IPS-15b (cell line): ENCODE measurements at regions not wholly inside any gene's neighbourhood (a gene's known extent, or its start where the extent isn't known, plus 50 kb on each side); places are given as distances from the start of the nearest gene placed in this dataset.

Experiments used
- H3K27me3 ChIP-seq: one replicate; pipeline ENCODE4 v1.6.1; 2013; ENCODE audit warnings: low read length; ENCODE audit not compliant: control insufficient read depth, insufficient read depth
- H3K36me3 ChIP-seq: one replicate; pipeline ENCODE4 v1.6.1; 2013; ENCODE audit warnings: low read length; ENCODE audit not compliant: control insufficient read depth, insufficient read depth
- H3K4me1 ChIP-seq: one replicate; pipeline ENCODE4 v1.6.1; 2013; ENCODE audit warnings: mild to moderate bottlenecking, low read length; ENCODE audit not compliant: control insufficient read depth, insufficient read depth
- H3K4me3 ChIP-seq: one replicate; pipeline ENCODE4 v1.5.1; 2013; ENCODE audit warnings: low read depth, low read length
- H3K9ac ChIP-seq: one replicate; pipeline ENCODE4 v1.6.1; 2013; ENCODE audit warnings: low read depth, mild to moderate bottlenecking, low read length
- H3K9me3 ChIP-seq: one replicate; pipeline ENCODE4 v1.6.1; 2013; ENCODE audit warnings: mild to moderate bottlenecking, low read length; ENCODE audit not compliant: control insufficient read depth, insufficient read depth

DNA sequence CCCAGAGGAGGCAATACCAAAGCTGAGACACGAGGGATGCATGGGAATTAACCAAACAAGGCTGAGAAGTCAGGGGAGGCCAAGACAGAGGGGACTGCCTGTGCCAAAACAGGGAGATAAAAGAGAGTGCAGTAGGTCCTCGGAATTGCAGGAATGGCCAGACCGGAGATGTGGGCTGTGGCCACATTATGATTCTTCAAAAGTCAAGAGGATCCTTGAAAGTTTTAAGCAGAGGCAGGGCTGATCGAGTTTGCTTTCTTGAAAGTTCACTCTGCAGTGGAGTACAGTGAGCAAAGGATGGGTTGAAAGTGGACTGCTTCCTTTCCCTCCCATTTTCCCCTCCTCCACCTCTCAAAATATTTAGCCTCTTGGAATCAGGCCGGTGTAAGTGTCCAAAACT lies 73.9 kb upstream of the ADAMTS9 start:
- H3K9ac ChIP-seq: no peak overlapping the region
- no peak overlapping the region for H3K4me3 ChIP-seq

DNA sequence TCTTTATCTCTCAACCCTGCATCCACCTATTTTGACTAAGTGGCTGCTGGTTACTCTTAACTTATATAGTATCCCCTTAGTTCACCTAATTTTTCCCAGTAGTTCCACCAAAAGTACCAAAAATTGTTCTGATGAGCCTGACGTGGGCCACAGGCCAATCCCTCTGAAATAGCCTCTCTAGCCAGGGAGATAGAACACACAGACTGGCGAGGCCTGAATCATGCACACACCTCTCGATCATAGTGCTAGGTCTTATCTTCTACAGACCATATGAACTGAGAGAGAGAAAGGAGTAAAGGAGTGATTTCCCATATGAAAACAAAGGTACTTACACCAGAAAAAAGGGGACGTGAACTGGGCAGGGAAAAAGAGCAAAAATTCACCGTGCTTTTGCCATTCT lies 72.5 kb upstream of the ADAMTS9 start:
- Histone ChIP-seq H3K27me3 (no peaks in the 10 kb centered on the region), H3K9ac (no peak overlapping the region), H3K9me3 (no peaks in the 10 kb centered on the region), H3K36me3 (no peaks in the 10 kb centered on the region), H3K4me3 (no peak overlapping the region), H3K4me1 (no peaks in the 10 kb centered on the region)

More for the DNA sequence above, 73.9 kb upstream of the ADAMTS9 start:
- Histone ChIP-seq H3K4me1 (no peaks in the 10 kb centered on the region), H3K36me3 (no peaks in the 10 kb centered on the region), H3K27me3 (no peaks in the 10 kb centered on the region), H3K9me3 (no peaks in the 10 kb centered on the region)

DNA sequence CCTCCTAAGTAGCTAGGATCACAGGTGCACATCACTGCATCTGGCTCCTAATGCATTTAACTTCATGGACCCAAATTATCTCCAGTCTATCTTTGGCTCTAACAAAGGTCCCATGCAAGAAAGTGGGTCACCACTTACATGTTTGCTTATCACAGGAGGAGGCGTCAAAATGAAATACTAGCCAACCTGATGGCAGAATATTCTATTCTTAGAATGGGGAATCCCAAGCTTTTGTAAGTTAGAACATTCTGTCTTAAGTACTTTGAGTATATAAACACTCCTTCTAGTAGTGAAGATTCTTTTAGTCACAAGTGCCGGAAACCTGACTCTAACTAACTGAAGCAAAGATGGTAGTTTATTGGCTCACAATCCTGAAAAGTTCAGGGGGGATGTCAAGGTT lies 72.0 kb upstream of the ADAMTS9 start:
- Histone ChIP-seq H3K27me3 (no peaks in the 10 kb centered on the region), H3K4me1 (no peaks in the 10 kb centered on the region), H3K4me3 (no peak overlapping the region), H3K36me3 (no peaks in the 10 kb centered on the region), H3K9me3 (no peaks in the 10 kb centered on the region), H3K9ac (no peak overlapping the region)

DNA sequence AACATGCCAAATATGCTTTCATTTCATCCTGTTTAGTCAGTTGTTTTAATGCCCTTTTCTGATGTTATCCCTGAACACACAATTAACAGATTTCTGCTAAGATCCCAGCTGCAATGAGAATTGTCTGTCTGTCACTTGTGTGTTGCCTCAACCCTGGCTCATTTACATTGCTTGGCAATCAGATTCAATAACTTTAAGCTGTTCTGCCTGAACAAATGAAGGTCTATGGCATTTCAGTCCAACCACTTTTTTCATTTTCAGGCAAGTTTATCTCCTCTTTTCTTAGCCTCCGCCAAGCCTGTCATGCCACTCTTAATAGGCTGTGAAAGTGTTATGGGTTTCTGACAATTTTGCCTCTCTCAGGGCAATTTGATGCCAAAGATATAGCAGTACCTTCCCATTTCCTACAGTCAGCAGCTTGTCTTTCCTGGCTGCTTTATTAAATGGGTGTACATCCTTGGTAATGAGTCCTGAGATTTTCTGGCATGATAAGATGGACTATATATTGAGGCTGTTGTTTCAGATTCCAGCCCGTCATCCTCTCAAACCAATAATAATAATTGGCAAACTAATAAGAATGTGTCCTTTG lies 68.7 kb upstream of the ADAMTS9 start:
- no peaks in the 10 kb centered on the region for H3K36me3 ChIP-seq
- no peaks in the 10 kb centered on the region for H3K27me3 ChIP-seq
- no peaks in the 10 kb centered on the region for H3K9me3 ChIP-seq

DNA sequence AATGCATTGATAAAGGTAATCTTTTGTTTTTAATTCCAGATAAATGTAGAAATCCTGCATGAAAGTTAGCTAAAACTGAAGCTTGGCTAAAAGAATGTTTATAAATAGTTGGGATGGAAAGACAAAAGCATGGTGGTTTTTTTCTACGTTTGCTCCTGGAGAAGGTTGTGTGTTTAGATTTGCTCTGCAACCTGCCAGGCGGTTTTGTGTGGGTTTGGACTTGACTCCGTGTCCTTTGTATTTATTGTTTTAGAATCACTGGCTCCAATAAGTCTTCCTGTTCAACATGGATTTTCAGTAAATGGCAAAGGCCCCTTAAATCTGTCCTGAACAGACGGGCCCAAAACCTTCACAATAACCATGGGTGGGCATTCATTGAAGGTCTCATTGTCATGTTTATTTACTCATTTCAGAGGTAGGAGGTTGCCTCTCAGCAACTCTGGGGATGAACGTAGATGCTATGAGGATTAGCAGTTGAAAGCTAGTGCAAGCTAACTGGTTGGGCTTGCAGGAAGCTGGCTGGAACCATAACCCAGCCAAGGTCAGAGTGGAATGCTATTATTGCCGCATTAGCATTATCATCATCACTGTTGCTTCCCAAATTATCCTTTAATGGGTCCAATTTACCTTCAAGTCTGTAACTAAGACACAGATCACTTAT lies 60.6 kb upstream of the ADAMTS9 start:
- Histone ChIP-seq H3K4me1 (peaks cover 24% of the 10 kb centered on the region), H3K4me3 (peak overlapping the region; percentile 5), H3K27me3 (no peaks in the 10 kb centered on the region), H3K9ac (no peak overlapping the region), H3K36me3 (no peaks in the 10 kb centered on the region), H3K9me3 (no peaks in the 10 kb centered on the region)

More for the DNA sequence above, 68.7 kb upstream of the ADAMTS9 start:
- Histone ChIP-seq H3K4me3 (no peak overlapping the region), H3K9ac (no peak overlapping the region), H3K4me1 (no peaks in the 10 kb centered on the region)

DNA sequence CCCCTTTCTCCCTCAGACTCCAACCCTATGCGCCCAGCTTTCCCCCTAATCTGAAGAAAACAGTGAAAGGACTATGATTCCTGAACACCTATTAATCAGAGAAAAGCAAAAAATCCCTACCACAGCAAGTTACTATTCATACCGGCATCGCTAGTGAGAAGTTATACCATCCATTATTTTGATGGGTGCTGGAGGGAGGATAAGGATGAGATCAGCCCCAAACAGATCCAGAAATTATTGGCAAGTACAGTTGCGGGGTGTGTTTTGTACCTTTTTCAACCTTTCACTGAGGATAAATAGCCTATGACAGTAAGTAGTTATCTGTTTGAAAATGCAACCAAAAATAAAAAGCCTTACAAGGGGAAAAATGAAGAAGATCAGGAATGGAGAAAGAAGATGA lies 59.9 kb upstream of the ADAMTS9 start:
- Histone ChIP-seq H3K4me3 (no peak overlapping the region), H3K9me3 (no peaks in the 10 kb centered on the region), H3K4me1 (peaks cover 27% of the 10 kb centered on the region), H3K9ac (no peak overlapping the region), H3K27me3 (no peaks in the 10 kb centered on the region), H3K36me3 (no peaks in the 10 kb centered on the region)

DNA sequence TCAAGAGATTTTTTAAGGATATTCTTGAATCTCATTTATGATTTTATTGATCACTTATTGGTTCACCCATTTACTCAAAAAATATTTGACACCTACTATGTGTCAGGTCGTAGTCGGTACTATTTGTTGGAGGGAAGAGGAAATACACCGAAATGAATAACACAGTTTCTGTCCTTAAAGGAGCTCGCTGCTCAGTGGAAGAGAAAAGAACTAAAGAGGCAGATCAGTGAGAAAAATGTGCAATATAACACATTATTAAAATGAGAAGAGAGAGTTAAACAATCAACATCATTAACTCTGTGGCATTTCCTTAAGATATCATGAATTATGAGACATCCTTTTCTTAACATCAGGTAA lies 56.1 kb upstream of the ADAMTS9 start:
- H3K36me3 ChIP-seq: no peaks in the 10 kb centered on the region
- peaks cover 22% of the 10 kb centered on the region for H3K4me1 ChIP-seq
- H3K9me3 ChIP-seq: no peaks in the 10 kb centered on the region
- H3K9ac ChIP-seq: no peak overlapping the region
- H3K27me3 ChIP-seq: no peaks in the 10 kb centered on the region
- H3K4me3 ChIP-seq: no peak overlapping the region

DNA sequence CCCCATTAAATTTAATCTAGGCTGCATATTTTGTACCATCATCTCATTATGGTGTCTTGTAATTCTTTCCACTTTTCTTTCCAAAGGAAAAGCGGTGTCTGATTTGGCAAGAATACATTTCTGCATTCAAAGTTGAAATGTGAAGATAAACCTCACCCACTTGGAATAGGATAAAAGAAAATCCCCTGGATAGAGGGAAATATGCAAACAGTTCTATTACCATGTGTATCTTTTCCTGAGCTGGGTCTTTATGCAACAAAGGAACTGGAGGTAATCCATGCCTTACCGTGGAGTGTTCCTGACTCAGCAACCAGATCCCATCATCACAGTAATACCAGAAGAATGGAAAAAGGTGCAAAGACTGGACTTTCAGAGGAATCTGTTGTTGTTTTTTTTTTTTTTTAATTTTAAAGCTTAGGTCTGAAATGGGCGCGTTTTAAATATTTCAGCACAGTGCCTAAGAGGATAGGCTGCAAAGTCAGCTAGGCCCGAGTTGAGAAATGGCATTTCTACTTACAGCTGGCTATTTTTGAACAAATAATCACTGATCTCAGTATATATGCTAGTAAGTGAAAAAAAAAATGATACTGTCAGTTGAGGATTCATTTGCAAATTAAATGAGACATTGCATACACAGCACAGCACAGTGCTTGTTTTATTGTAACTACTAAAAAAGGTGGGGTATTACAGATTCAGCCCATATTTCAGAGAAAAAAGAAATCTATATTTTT lies 55.5 kb upstream of the ADAMTS9 start:
- no peaks in the 10 kb centered on the region for H3K36me3 ChIP-seq

DNA sequence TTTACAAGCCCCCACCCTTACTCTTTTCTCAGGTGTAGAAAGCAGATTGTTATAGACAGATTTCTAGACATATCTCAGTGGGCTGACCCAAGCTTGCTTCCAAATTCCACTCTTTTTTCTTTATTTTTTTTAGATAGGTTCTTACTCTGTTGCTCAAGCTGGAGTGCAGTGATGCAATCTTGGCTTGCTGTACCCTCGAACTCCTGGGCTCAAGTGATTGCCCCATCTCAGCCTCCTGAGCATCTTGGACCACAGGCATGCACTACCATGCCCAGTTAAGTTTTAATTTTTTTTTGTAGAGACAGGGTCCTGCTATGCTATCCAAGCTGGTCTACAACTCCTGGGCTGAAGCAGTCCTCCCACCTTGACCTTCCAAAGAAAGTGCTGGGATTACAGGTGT lies 53.5 kb upstream of the ADAMTS9 start:
- Histone ChIP-seq H3K9ac (no peak overlapping the region), H3K4me3 (no peak overlapping the region), H3K4me1 (peaks cover 5% of the 10 kb centered on the region), H3K36me3 (no peaks in the 10 kb centered on the region), H3K27me3 (no peaks in the 10 kb centered on the region), H3K9me3 (no peaks in the 10 kb centered on the region)

More for the DNA sequence above, 55.5 kb upstream of the ADAMTS9 start:
- H3K9ac ChIP-seq: no peak overlapping the region
- no peak overlapping the region for H3K4me3 ChIP-seq
- H3K27me3 ChIP-seq: no peaks in the 10 kb centered on the region
- H3K9me3 ChIP-seq: no peaks in the 10 kb centered on the region
- peaks cover 16% of the 10 kb centered on the region for H3K4me1 ChIP-seq

DNA sequence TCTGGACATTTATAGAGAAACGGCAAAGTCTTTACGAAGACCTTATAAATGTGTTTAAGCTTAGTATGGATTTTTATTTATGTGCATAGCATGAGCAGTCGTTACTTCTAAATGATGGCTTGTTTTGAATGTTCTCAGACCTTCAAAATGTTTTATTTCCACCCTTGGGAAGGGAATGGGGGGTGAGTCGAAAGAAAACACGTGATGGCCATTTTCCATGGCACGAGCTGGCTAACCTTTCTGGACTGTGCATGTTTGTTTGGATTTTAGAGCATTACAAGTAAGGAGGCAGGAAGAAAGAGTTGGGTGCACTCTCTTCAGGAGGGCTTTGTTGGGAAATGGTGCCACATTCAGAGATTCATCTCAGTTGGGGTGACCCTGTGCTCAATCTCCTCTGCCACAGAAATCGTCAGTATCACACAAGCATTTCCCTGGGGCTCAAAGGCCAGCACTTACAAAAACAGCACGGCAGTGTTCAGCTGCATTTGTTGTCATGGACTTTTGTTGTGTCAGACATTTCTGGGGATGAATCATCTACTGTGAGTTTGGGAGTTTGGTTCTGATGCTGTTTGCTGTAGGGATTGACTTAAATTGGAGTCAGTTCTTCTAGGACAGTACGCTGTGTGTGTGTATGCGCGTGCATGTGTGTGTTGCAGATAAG lies 52.3 kb upstream of the ADAMTS9 start:
- Histone ChIP-seq H3K36me3 (no peaks in the 10 kb centered on the region), H3K4me1 (peaks cover 5% of the 10 kb centered on the region), H3K9me3 (no peaks in the 10 kb centered on the region), H3K27me3 (no peaks in the 10 kb centered on the region), H3K9ac (no peak overlapping the region), H3K4me3 (no peak overlapping the region)
